HG03460 (cell line): ENCODE measurements at regions not wholly inside any gene's neighbourhood (a gene's known extent, or its start where the extent isn't known, plus 50 kb on each side); places are given as distances from the start of the nearest gene placed in this dataset.
"Not testable (repeated sequence)": the region's sequence is repeated elsewhere in the genome, so short reads cannot be mapped to it uniquely, and the experiment has no call there.

Source experiments
- ATAC-seq: cut with Tn5 transposase; IDR thresholded peaks from one replicate; pipeline ENCODE4 v1.9.1; 2021; ENCODE audit not compliant: unreplicated experiment

- no peak for ATAC-seq
Measured at GRCh38 chr5:122599000-122599399, 175.9 kb upstream of the SNX2 start.

GRCh38 chr5:122600924-122601323 is 174.0 kb upstream of the SNX2 start:
- ATAC-seq: no peak

GRCh38 chr5:122602700-122603099 is 172.2 kb upstream of the SNX2 start:
- no peak for ATAC-seq

- ATAC-seq: no peak
Measured at GRCh38 chr5:122605236-122605635, 169.6 kb upstream of the SNX2 start.

GRCh38 chr5:122607818-122608217 is 167.1 kb upstream of the SNX2 start:
- no peak for ATAC-seq

- no peak for ATAC-seq
Measured at GRCh38 chr5:122608222-122608621, 166.7 kb upstream of the SNX2 start.

- no peak for ATAC-seq
Measured at GRCh38 chr5:122611406-122611805, 163.5 kb upstream of the SNX2 start.

GRCh38 chr5:122612901-122613300 is 162.0 kb upstream of the SNX2 start:
- no peak for ATAC-seq

GRCh38 chr5:122615146-122615545 is 159.7 kb upstream of the SNX2 start:
- no peak for ATAC-seq

GRCh38 chr5:122615832-122616231 is 159.0 kb upstream of the SNX2 start:
- ATAC-seq: no peak

- not testable (repeated sequence) for ATAC-seq
Measured at GRCh38 chr5:122618046-122618445, 156.8 kb upstream of the SNX2 start.

GRCh38 chr5:122620768-122621167 is 154.1 kb upstream of the SNX2 start:
- ATAC-seq: not testable (repeated sequence)

- not testable (repeated sequence) for ATAC-seq
Measured at GRCh38 chr5:122628714-122629113, 146.2 kb upstream of the SNX2 start.

GRCh38 chr5:122629121-122629677 is 145.7 kb upstream of the SNX2 start:
- no peak for ATAC-seq

GRCh38 chr5:122638581-122638980 is 136.3 kb upstream of the SNX2 start:
- no peak for ATAC-seq

GRCh38 chr5:122639033-122639432 is 135.8 kb upstream of the SNX2 start:
- no peak for ATAC-seq

- ATAC-seq: no peak
Measured at GRCh38 chr5:122639864-122640263, 135.0 kb upstream of the SNX2 start.

GRCh38 chr5:122649080-122649479 is 125.8 kb upstream of the SNX2 start:
- no peak for ATAC-seq

- no peak for ATAC-seq
Measured at GRCh38 chr5:122653087-122654017, 121.5 kb upstream of the SNX2 start.

GRCh38 chr5:122656160-122656559 is 118.7 kb upstream of the SNX2 start:
- no peak for ATAC-seq

GRCh38 chr5:122656577-122656976 is 118.3 kb upstream of the SNX2 start:
- no peak for ATAC-seq

GRCh38 chr5:122661496-122662180 is 113.2 kb upstream of the SNX2 start:
- ATAC-seq: no peak
